ENCODE measurements at regions not wholly inside any gene's neighbourhood (a gene's known extent, or its start where the extent isn't known, plus 50 kb on each side); places are given as distances from the start of the nearest gene placed in this dataset.

GRCh38 chr6:133046576-133046975 is 194.6 kb upstream of the EYA4 start:
- TF ChIP-seq, protein P1, sequence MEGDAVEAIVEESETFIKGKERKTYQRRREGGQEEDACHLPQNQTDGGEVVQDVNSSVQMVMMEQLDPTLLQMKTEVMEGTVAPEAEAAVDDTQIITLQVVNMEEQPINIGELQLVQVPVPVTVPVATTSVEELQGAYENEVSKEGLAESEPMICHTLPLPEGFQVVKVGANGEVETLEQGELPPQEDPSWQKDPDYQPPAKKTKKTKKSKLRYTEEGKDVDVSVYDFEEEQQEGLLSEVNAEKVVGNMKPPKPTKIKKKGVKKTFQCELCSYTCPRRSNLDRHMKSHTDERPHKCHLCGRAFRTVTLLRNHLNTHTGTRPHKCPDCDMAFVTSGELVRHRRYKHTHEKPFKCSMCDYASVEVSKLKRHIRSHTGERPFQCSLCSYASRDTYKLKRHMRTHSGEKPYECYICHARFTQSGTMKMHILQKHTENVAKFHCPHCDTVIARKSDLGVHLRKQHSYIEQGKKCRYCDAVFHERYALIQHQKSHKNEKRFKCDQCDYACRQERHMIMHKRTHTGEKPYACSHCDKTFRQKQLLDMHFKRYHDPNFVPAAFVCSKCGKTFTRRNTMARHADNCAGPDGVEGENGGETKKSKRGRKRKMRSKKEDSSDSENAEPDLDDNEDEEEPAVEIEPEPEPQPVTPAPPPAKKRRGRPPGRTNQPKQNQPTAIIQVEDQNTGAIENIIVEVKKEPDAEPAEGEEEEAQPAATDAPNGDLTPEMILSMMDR (IDR thresholded peaks at IDR 0.05; ENCODE audit: low read depth, low read length) = no peak
- Histone ChIP-seq H3K9me3 (ENCODE audit: control insufficient read depth, insufficient read depth, low read length) (no peaks in the 10 kb centered on the region), H3K27me3 (ENCODE audit: control insufficient read depth, insufficient read depth, low read length) (no peaks in the 10 kb centered on the region), H3K27ac (ENCODE audit: low read depth, low read length) (no peak overlapping the region), H3K4me3 (ENCODE audit: low read depth, low read length) (no peak overlapping the region)
- ChIA-PET POLR2A (interaction anchor here (0.6 kb wide), 1 partner anchor 223 kb away, joined by 5 read pairs; no protein-coding TSS in a partner anchor), CTCF (interaction anchor here (1.1 kb wide), 1 partner anchor 871 kb away, joined by 3 read pairs; no protein-coding TSS in a partner anchor)
- DNase-seq (ENCODE audit: low read depth, low spot score) = no peak

GRCh38 chr6:133047065-133047665 is 194.0 kb upstream of the EYA4 start:
- ChIA-PET CTCF (interaction anchor here (0.6 kb wide), 1 partner anchor 505 kb away, joined by 3 read pairs; no protein-coding TSS in a partner anchor), POLR2A (no interaction called here)
- TF ChIP-seq, protein P1 (IDR thresholded peaks at IDR 0.05; ENCODE audit: low read depth, low read length) = no peak
- DNase-seq (ENCODE audit: low read depth, low spot score) = no peak
- Histone ChIP-seq H3K27ac (ENCODE audit: low read depth, low read length) (no peak overlapping the region), H3K9me3 (ENCODE audit: control insufficient read depth, insufficient read depth, low read length) (no peaks in the 10 kb centered on the region), H3K27me3 (ENCODE audit: control insufficient read depth, insufficient read depth, low read length) (no peaks in the 10 kb centered on the region), H3K4me3 (ENCODE audit: low read depth, low read length) (no peak overlapping the region)

DNA sequence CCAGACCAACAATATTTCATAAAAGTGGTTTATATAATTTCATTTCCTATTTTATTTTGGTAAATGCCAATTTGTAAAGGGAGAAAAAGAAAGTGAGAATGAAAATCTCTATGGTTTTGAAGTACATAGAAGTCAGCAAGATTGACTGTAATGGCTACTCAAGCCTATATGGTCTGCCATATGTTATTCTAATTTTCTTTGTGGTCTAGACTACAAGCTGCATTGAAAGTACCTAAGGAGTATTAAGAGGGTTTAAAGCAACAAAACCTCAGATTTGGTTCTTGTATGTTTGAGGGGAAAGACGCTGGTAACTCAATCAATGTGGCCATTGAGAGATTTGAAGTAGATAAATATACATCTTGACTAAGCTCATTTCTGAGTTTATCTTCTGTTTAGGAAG is 193.5 kb upstream of the EYA4 start:
- CTCF ChIA-PET = interaction anchor here (0.6 kb wide), 1 partner anchor 504 kb away, joined by 3 read pairs; no protein-coding TSS in a partner anchor
- H3K27me3 ChIP-seq (ENCODE audit: control insufficient read depth, insufficient read depth, low read length) = no peaks in the 10 kb centered on the region

GRCh38 chr6:133051240-133051639 is 189.9 kb upstream of the EYA4 start:
- no peak for DNase-seq (ENCODE audit: low read depth, low spot score)
- H3K27me3 ChIP-seq (ENCODE audit: control insufficient read depth, insufficient read depth, low read length) = no peaks in the 10 kb centered on the region
- CTCF ChIA-PET = interaction anchor here (1.5 kb wide), 1 partner anchor 11 kb away, joined by 3 read pairs; no protein-coding TSS in a partner anchor
- H3K27ac ChIP-seq (ENCODE audit: low read depth, low read length) = no peak overlapping the region
- no peak overlapping the region for H3K4me3 ChIP-seq (ENCODE audit: low read depth, low read length)
- TF ChIP-seq, protein P1 (IDR thresholded peaks at IDR 0.05; ENCODE audit: low read depth, low read length) = no peak
- POLR2A ChIA-PET = no interaction called here
- no peaks in the 10 kb centered on the region for H3K9me3 ChIP-seq (ENCODE audit: control insufficient read depth, insufficient read depth, low read length)

More for the DNA sequence above, 193.5 kb upstream of the EYA4 start:
- no peak overlapping the region for H3K4me3 ChIP-seq (ENCODE audit: low read depth, low read length)
- DNase-seq (ENCODE audit: low read depth, low spot score) = no peak
- TF ChIP-seq, protein P1 (IDR thresholded peaks at IDR 0.05; ENCODE audit: low read depth, low read length) = no peak
- no peaks in the 10 kb centered on the region for H3K9me3 ChIP-seq (ENCODE audit: control insufficient read depth, insufficient read depth, low read length)
- H3K27ac ChIP-seq (ENCODE audit: low read depth, low read length) = no peak overlapping the region
- POLR2A ChIA-PET = no interaction called here

- ChIA-PET CTCF (interaction anchor here (1.1 kb wide), 1 partner anchor 90 kb away, joined by 4 read pairs; no protein-coding TSS in a partner anchor), POLR2A (no interaction called here)
- H3K4me3 ChIP-seq (ENCODE audit: low read depth, low read length) = no peak overlapping the region
- no peaks in the 10 kb centered on the region for H3K27me3 ChIP-seq (ENCODE audit: control insufficient read depth, insufficient read depth, low read length)
- TF ChIP-seq, protein P1 (IDR thresholded peaks at IDR 0.05; ENCODE audit: low read depth, low read length) = no peak
- H3K9me3 ChIP-seq (ENCODE audit: control insufficient read depth, insufficient read depth, low read length) = no peaks in the 10 kb centered on the region
- no peak for DNase-seq (ENCODE audit: low read depth, low spot score)
- H3K27ac ChIP-seq (ENCODE audit: low read depth, low read length) = no peak overlapping the region
Observed at GRCh38 chr6:133052465-133052864, 188.7 kb upstream of the EYA4 start.

Data from AG04450 (cell line).